HL-60 (cell line): ENCODE measurements at regions not wholly inside any gene's neighbourhood (a gene's known extent, or its start where the extent isn't known, plus 50 kb on each side); places are given as distances from the start of the nearest gene placed in this dataset.

ENCODE experiments used
- DNase-seq, 2 experiments: peaks; one replicate each; pipeline ENCODE4 v3.0.0-alpha.2; 2010 to 2020; ENCODE audit warnings: low read depth in 1 of 2, low spot score in 1 of 2
- H3K27ac ChIP-seq: fragments of 250-450 bp; sonication (Bioruptor Pico); replicated peaks from 2 replicates; pipeline ENCODE4 v1.5.1; 2020; ENCODE audit warnings: mild to moderate bottlenecking, moderate library complexity
- H3K27me3 ChIP-seq: fragments of 250-450 bp; sonication (Bioruptor Pico); 2 replicates; pipeline ENCODE4 v1.5.1; 2021; ENCODE audit warnings: mild to moderate bottlenecking, moderate library complexity; ENCODE audit not compliant: insufficient read depth, poor library complexity, severe bottlenecking
- H3K4me3 ChIP-seq: replicated peaks from 2 replicates; pipeline ENCODE4 v1.5.1; 2011; ENCODE audit warnings: mild to moderate bottlenecking, control low read depth, low read length; ENCODE audit not compliant: insufficient read depth
- CTCF ChIP-seq: IDR thresholded peaks from one replicate; pipeline ENCODE4 v1.5.1; 2011; ENCODE audit warnings: low read length, control low read depth, inconsistent platforms; ENCODE audit not compliant: insufficient read depth
- GABPA ChIP-seq: IDR thresholded peaks from 2 replicates; pipeline ENCODE4 v1.6.1; 2012; ENCODE audit warnings: low read depth
- POLR2AphosphoS5 ChIP-seq: IDR thresholded peaks from 2 replicates; pipeline ENCODE4 v1.6.1; 2012; ENCODE audit warnings: low read depth
- REST ChIP-seq: IDR thresholded peaks from 2 replicates; pipeline ENCODE4 v1.6.1; 2012; ENCODE audit warnings: low read depth; ENCODE audit not compliant: insufficient replicate concordance
- SPI1 ChIP-seq: IDR thresholded peaks from 2 replicates; pipeline ENCODE4 v1.6.1; 2012; ENCODE audit warnings: low read depth, mild to moderate bottlenecking, borderline replicate concordance

- DNase-seq: no peak
- H3K27ac ChIP-seq: no peak overlapping the region
- H3K4me3 ChIP-seq: no peak overlapping the region
- no peaks in the 10 kb centered on the region for H3K27me3 ChIP-seq
- TF ChIP-seq SPI1: no peak
- TF ChIP-seq REST: no peak
- TF ChIP-seq POLR2AphosphoS5: no peak
- TF ChIP-seq CTCF: no peak
- TF ChIP-seq GABPA: no peak
Measured at GRCh38 chr2:37786191-37786698, 114.8 kb upstream of the CDC42EP3 start.

DNA sequence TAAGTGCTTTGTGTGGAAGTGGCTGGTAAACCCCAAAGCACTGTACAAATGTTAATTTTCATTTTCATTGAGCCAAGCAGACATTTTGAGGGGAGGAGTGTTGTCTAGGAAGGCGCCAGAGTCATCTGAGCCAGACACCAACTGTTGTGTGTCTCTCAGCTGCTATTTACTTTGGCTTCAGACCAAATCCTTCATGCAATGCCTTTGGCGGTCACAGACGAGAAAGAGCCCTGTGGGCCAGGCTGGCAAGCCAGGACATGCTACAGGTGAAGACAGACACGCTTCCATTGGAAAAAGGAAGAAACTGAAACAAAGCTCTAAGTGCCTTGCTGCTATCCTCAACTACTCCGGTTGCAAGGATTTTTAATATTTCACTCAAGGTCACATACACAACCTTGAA lies 115.4 kb upstream of the CDC42EP3 start:
- no peak for DNase-seq
- H3K4me3 ChIP-seq: no peak overlapping the region
- TF ChIP-seq SPI1: no peak
- TF ChIP-seq REST: no peak
- TF ChIP-seq POLR2AphosphoS5: no peak
- H3K27me3 ChIP-seq: no peaks in the 10 kb centered on the region
- H3K27ac ChIP-seq: no peak overlapping the region

- TF ChIP-seq REST (no peak), SPI1 (no peak), POLR2AphosphoS5 (no peak), CTCF (no peak), GABPA (no peak)
- Histone ChIP-seq H3K27ac (no peak overlapping the region), H3K4me3 (no peak overlapping the region), H3K27me3 (no peaks in the 10 kb centered on the region)
- DNase-seq: no peak
Measured at GRCh38 chr2:37788602-37789209, 117.3 kb upstream of the CDC42EP3 start.
